Astrocyte (in vitro differentiated cells and primary cell): ENCODE measurements at regions not wholly inside any gene's neighbourhood (a gene's known extent, or its start where the extent isn't known, plus 50 kb on each side); places are given as distances from the start of the nearest gene placed in this dataset.
A peak's percentile ranks its signal among the peaks of the same experiment; 100 is the strongest.

Source experiments
- DNase-seq: peaks from one replicate; pipeline ENCODE4 v3.0.0-alpha.2; 2010; ENCODE audit warnings: low read depth
- FAIRE-seq: peaks from 2 replicates; lab custom pipeline; 2011; peaks lifted over from hg19 to GRCh38; lab: Jason Lieb, UNC
- H2AFZ ChIP-seq: 2 replicates; pipeline ENCODE4 v1.6.0; 2012; ENCODE audit warnings: low read depth, low read length, inconsistent platforms
- H3K27ac ChIP-seq: 2 replicates; pipeline ENCODE4 v1.5.1; 2011; ENCODE audit warnings: low read depth, low read length, inconsistent platforms
- H3K27me3 ChIP-seq: 2 replicates; pipeline ENCODE4 v1.6.0; 2011; ENCODE audit warnings: low read length, inconsistent platforms; ENCODE audit not compliant: insufficient read depth
- H3K36me3 ChIP-seq: 2 replicates; pipeline ENCODE4 v1.5.1; 2011; ENCODE audit warnings: low read length, inconsistent platforms; ENCODE audit not compliant: insufficient read depth
- H3K4me1 ChIP-seq: 2 replicates; pipeline ENCODE4 v1.5.1; 2011; ENCODE audit warnings: low read length, inconsistent platforms; ENCODE audit not compliant: insufficient read depth
- H3K4me2 ChIP-seq: 2 replicates; pipeline ENCODE4 v1.6.0; 2012; ENCODE audit warnings: low read length, inconsistent platforms
- H3K4me3 ChIP-seq: 2 replicates; pipeline ENCODE4 v1.5.1; 2011; ENCODE audit warnings: low read depth, mild to moderate bottlenecking, low read length, inconsistent platforms; ENCODE audit not compliant: insufficient read depth
- H3K79me2 ChIP-seq: 2 replicates; pipeline ENCODE4 v1.6.0; 2012; ENCODE audit warnings: mild to moderate bottlenecking, low read length, inconsistent platforms; ENCODE audit not compliant: insufficient read depth
- H3K9ac ChIP-seq: 2 replicates; pipeline ENCODE4 v1.6.0; 2012; ENCODE audit warnings: mild to moderate bottlenecking, low read length, inconsistent platforms
- H3K9me3 ChIP-seq: 2 replicates; pipeline ENCODE4 v1.5.1; 2012; ENCODE audit warnings: low read depth, mild to moderate bottlenecking, low read length, inconsistent platforms; ENCODE audit not compliant: insufficient read depth
- H4K20me1 ChIP-seq: 2 replicates; pipeline ENCODE4 v1.6.0; 2012; ENCODE audit warnings: low read length, inconsistent platforms; ENCODE audit not compliant: insufficient read depth
- H3K27ac Mint-ChIP-seq: one replicate; pipeline ENCODE4 v1.8.0; 2021; ENCODE audit warnings: mild to moderate bottlenecking, mixed read lengths; ENCODE audit not compliant: unreplicated experiment
- H3K27me3 Mint-ChIP-seq: one replicate; pipeline ENCODE4 v1.8.0; 2021; ENCODE audit warnings: low read depth, mixed read lengths; ENCODE audit not compliant: unreplicated experiment
- H3K36me3 Mint-ChIP-seq: one replicate; pipeline ENCODE4 v1.8.0; 2021; ENCODE audit warnings: low read depth, mixed read lengths; ENCODE audit not compliant: unreplicated experiment
- H3K4me1 Mint-ChIP-seq: one replicate; pipeline ENCODE4 v1.8.0; 2021; ENCODE audit warnings: low read depth, mixed read lengths; ENCODE audit not compliant: unreplicated experiment
- H3K4me3 Mint-ChIP-seq: one replicate; pipeline ENCODE4 v1.8.0; 2021; ENCODE audit warnings: mild to moderate bottlenecking, moderate library complexity, mixed read lengths; ENCODE audit not compliant: unreplicated experiment
- H3K9me3 Mint-ChIP-seq: one replicate; pipeline ENCODE4 v1.8.0; 2021; ENCODE audit warnings: mild to moderate bottlenecking, mixed read lengths; ENCODE audit not compliant: unreplicated experiment
- EZH2 ChIP-seq: IDR thresholded peaks from 2 replicates; pipeline ENCODE4 v1.6.1; 2012; ENCODE audit warnings: mild to moderate bottlenecking, low read length, inconsistent platforms; ENCODE audit not compliant: insufficient read depth
- TF ChIP-seq, protein P1 (sequence below): IDR thresholded peaks from 2 replicates; pipeline ENCODE4 v1.5.1; 2011; ENCODE audit warnings: low read depth, mild to moderate bottlenecking, inconsistent platforms, low read length, moderate library complexity; ENCODE audit not compliant: insufficient read depth

DNA sequence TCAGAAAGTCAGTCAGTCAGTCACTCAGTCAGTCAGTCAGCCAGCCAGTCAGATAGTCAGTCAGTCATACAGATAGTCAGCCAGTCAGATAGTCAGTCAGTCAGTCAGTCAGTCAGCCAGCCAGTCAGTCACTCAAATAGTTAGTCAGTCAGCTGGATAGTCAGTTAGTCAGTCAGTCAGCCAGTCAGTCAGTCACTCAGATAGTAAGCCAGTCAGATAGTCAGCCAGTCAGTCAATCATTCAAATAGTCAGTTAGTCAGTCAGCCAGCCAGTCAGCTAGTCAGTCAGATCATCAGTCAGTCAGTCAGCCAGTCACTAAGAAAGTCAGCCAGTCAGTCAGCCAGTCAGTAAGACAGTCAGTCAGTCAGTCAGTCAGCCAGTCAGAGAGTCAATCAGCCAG, 477.1 kb downstream of the AGTPBP1 start:
- no peaks in the 10 kb centered on the region for H3K27me3 Mint-ChIP-seq
- H3K9ac ChIP-seq: no peak overlapping the region
- H3K4me1 Mint-ChIP-seq: peaks cover 10% of the 10 kb centered on the region
- no peaks in the 10 kb centered on the region for H4K20me1 ChIP-seq
- H2AFZ ChIP-seq: no peak overlapping the region
- no peaks in the 10 kb centered on the region for H3K36me3 Mint-ChIP-seq
- H3K9me3 ChIP-seq: no peaks in the 10 kb centered on the region
- no peak overlapping the region for H3K27ac Mint-ChIP-seq
- no peak overlapping the region for H3K4me3 Mint-ChIP-seq
- H3K9me3 Mint-ChIP-seq: peaks cover 3% of the 10 kb centered on the region
- no peaks in the 10 kb centered on the region for H3K36me3 ChIP-seq
- TF ChIP-seq, protein P1, sequence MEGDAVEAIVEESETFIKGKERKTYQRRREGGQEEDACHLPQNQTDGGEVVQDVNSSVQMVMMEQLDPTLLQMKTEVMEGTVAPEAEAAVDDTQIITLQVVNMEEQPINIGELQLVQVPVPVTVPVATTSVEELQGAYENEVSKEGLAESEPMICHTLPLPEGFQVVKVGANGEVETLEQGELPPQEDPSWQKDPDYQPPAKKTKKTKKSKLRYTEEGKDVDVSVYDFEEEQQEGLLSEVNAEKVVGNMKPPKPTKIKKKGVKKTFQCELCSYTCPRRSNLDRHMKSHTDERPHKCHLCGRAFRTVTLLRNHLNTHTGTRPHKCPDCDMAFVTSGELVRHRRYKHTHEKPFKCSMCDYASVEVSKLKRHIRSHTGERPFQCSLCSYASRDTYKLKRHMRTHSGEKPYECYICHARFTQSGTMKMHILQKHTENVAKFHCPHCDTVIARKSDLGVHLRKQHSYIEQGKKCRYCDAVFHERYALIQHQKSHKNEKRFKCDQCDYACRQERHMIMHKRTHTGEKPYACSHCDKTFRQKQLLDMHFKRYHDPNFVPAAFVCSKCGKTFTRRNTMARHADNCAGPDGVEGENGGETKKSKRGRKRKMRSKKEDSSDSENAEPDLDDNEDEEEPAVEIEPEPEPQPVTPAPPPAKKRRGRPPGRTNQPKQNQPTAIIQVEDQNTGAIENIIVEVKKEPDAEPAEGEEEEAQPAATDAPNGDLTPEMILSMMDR: no peak
- TF ChIP-seq EZH2: no peak
- peaks cover 6% of the 10 kb centered on the region for H3K4me1 ChIP-seq
- no peak overlapping the region for H3K27ac ChIP-seq
- H3K27me3 ChIP-seq: peaks cover 10% of the 10 kb centered on the region
- H3K79me2 ChIP-seq: no peaks in the 10 kb centered on the region
- H3K4me3 ChIP-seq: no peak overlapping the region
- DNase-seq (no peak), FAIRE-seq (no peak)
- H3K4me2 ChIP-seq: no peak overlapping the region

DNA sequence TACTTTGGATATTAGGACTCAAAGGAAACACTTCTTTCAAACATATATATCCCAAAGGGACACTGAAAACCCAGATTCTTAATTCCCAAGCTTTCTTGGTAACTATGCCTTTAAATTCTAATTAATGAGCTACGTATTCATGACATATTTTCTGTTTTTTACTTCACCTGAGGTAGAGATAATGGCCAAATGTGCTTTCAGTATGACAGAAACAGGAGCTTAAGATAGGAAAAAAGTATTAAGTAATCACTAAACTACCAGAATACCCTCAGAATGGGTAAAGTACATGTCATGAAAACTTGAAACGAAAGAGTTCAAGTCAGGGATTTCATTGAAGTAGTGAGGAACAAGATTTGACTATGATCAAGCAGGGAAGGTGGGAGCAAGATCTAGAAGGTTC, 478.5 kb downstream of the AGTPBP1 start:
- peaks cover 9% of the 10 kb centered on the region for H3K27me3 ChIP-seq
- Mint-ChIP-seq H3K27me3 (no peaks in the 10 kb centered on the region), H3K4me3 (no peak overlapping the region), H3K36me3 (no peaks in the 10 kb centered on the region), H3K4me1 (peaks cover 20% of the 10 kb centered on the region), H3K9me3 (peaks cover 3% of the 10 kb centered on the region), H3K27ac (no peak overlapping the region)
- H3K9ac ChIP-seq: no peak overlapping the region
- H3K36me3 ChIP-seq: no peaks in the 10 kb centered on the region
- peaks cover 9% of the 10 kb centered on the region for H3K4me1 ChIP-seq
- H3K4me3 ChIP-seq: no peak overlapping the region
- DNase-seq: no peak
- H3K9me3 ChIP-seq: no peaks in the 10 kb centered on the region
- no peak overlapping the region for H2AFZ ChIP-seq
- H3K27ac ChIP-seq: no peak overlapping the region
- H3K79me2 ChIP-seq: no peaks in the 10 kb centered on the region
- FAIRE-seq: no peak
- no peaks in the 10 kb centered on the region for H4K20me1 ChIP-seq
- TF ChIP-seq EZH2: no peak
- no peak overlapping the region for H3K4me2 ChIP-seq

DNA sequence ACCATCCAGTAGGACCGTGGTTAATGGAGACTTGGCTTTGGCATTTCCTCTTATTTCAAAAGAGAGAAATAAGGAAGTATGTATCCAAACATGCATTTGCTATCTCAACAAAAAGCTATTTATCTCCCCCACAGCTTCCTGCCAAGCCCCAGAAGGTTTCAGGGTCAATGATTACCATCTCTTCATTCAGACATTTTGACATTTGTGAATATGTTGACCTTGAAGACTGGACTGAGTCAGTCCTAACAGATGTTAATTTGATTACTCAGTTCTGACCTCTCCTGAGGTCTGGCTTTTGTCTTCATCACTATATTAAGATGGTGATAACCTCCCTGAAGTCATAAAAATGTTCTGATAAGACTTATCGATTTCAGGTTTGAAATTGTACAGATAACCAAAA, 479.4 kb downstream of the AGTPBP1 start:
- Histone ChIP-seq H3K9ac (no peak overlapping the region), H3K79me2 (no peaks in the 10 kb centered on the region), H3K4me2 (no peak overlapping the region), H3K27me3 (peaks cover 9% of the 10 kb centered on the region), H3K9me3 (no peaks in the 10 kb centered on the region), H4K20me1 (no peaks in the 10 kb centered on the region), H3K36me3 (no peaks in the 10 kb centered on the region), H3K4me3 (no peak overlapping the region), H3K4me1 (peaks cover 9% of the 10 kb centered on the region), H3K27ac (no peak overlapping the region), H2AFZ (no peak overlapping the region)
- Mint-ChIP-seq H3K4me1 (peaks cover 22% of the 10 kb centered on the region), H3K4me3 (no peak overlapping the region), H3K9me3 (peaks cover 1% of the 10 kb centered on the region), H3K36me3 (no peaks in the 10 kb centered on the region), H3K27ac (no peak overlapping the region), H3K27me3 (no peaks in the 10 kb centered on the region)
- no peak for TF ChIP-seq EZH2
- TF ChIP-seq, protein P1: no peak
- peak; percentile 55 for DNase-seq
- no peak for FAIRE-seq
